ENCODE measurements at regions not wholly inside any gene's neighbourhood (a gene's known extent, or its start where the extent isn't known, plus 50 kb on each side); places are given as distances from the start of the nearest gene placed in this dataset.

DNA sequence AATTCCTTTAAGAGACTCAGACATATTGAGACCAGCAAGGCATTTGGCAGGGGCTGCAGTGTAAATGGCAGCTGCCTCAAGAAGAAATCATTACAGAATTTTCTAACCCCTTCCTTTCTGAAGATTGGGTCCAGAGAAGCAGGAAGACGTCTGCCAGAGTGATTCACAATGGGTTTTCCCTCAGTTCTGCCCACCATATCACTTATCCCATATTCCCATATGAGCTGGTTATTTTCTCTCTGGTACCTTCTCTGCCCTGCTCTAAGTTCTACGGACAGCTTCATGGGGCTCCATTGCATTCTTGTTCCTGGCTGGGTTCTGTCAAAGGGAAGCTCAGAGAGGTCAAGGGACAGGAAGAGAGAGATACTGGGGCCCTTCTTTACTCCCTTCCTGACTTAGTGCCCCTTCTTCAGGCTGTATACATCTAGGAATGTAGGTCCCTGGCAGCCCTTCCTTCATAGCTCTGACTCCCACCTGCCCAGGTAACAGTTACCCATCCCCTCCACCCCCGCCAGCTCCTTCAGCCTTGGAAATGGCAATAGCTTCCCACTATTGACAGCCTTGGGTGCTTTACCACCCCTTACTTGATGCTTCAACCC lies 420.6 kb upstream of the DAB1 start:
- no peak for DNase-seq (ENCODE audit: insufficient read length, low spot score)
- no peak for FAIRE-seq

DNA sequence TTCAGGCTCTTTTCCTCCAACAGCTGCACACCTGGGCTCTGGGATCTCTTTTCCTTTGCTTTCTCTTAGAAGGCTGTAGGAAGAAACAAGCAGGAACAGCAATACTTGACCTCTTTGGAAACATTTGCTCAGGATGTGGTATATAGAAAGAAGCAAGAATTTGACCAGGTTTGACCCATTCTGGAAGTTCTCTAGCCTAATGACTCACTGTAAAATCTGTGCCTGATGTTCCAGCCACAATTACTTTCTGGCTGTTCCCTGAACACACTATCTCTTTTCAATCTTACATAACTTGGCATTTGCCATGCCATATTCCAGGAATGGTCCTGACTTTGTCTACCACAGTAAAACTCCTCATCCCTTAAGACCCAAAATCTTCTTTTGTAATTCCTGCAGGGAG lies 419.9 kb upstream of the DAB1 start:
- no peak for DNase-seq (ENCODE audit: insufficient read length, low spot score)
- no peak for FAIRE-seq

DNA sequence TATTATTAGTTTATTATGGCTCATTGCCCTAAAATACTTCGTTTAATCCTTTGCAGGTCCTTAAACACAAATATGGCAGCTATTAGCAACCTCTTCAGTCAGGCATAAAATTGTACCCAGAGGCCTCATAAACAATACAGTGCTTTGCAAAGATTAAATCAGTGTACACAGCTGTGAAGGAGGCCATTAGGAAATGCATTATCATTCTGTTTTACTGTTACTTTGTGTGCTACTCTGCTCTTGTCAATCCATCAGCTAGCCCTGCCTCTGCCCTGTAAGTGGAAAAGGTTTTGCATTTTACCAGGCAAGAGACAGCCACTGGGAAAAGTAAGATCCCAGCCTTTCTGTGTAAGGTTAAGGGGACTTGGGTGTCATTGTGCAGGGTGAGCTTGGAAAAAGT lies 415.7 kb upstream of the DAB1 start:
- DNase-seq (ENCODE audit: insufficient read length, low spot score) (no peak), FAIRE-seq (no peak)

DNA sequence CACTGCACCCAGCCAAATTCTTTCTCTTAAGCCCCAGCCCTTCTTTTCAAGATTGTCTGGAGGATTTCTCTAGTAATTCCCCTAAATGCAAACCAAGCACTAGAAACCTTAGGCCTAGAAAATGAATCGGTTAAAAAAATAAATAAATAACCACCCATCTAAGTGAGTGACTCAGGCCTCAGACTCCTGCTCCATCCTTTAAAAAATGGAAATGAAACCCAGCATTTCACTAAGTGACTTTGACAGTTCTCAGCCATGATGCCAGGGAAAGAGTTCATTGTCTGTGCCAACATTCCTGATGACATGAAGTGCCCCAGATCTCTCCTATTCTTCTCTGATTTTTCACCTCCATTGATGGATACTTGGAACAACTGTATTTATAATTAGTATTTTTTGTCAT lies 415.2 kb upstream of the DAB1 start:
- FAIRE-seq (no peak), DNase-seq (ENCODE audit: insufficient read length, low spot score) (no peak)

DNA sequence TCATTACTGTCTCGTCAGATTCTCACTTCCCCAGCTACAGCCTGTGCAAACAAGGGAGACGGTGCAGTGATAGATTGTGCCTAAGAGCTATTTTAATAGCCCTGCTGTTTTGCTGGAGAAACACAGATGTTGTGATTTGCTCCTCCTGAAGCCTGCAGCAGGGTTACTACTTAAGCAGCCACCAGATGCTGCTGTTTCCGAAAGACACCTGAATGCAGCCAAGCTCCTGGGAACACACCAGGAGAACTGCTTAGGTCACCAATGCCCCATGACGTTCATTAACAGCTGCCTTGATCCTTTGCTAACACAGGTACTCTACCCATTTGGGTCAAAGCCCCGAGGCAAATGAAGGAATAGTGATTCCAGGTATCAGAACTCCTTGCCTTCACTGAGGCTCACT lies 411.8 kb upstream of the DAB1 start:
- no peak for DNase-seq (ENCODE audit: insufficient read length, low spot score)
- no peak for FAIRE-seq

DNA sequence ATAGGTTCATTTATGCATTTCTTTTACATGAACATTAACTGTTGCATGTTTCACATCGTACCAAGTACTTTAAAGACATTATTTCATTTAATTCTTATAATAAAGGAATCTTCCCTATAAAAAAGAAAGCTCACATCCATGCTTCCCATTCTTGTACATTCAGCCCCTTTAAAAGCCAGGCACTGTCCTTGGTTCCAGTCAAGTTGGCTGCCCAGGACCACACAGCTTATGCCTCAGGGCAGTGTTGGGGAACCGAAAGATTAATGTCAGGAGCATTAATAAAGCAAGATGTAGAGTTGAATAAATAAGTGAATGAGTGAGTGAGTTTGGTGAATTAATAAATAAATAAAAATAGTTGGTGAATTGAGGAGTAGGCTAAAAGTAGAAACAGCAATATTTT lies 409.4 kb upstream of the DAB1 start:
- FAIRE-seq (no peak), DNase-seq (ENCODE audit: insufficient read length, low spot score) (no peak)

DNA sequence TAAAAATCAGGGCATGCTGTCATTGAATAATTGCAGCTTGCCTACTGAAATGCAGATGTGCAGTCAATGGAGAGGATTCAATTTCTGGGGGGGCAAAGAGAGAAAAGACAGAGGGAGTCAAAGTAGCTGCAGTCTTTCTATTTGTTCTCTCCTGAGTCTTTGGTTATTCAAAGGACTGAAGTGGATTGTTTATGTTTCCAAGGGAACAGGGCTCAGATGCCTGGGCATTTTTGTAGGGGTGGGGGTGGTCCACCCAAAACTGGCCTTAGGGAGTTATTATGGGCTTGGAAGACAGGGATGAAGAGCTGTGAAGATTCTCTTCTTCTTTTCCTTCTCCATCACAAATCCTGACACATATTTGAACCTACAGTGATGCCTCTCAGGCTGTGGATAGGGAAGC lies 408.8 kb upstream of the DAB1 start:
- FAIRE-seq (no peak), DNase-seq (ENCODE audit: insufficient read length, low spot score) (no peak)

DNA sequence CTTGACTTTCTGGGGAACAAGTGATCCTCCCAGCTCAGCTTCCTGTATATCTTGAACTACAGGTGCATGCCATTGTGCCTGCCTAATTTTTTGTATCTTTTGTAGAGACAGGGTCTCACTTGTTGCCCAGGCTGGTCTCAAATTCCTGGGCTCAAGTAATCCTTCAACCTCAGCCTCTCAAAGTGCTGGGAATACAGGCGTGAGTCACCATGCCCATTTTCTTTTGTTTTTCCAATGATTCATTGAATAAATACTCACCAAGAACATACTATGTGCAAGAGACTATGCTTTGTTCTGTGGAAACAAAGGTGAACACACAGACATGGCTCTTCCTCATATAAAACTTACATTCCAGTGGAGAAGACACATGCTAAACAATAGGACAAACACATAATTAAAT lies 407.8 kb upstream of the DAB1 start:
- FAIRE-seq (no peak), DNase-seq (ENCODE audit: insufficient read length, low spot score) (no peak)

DNA sequence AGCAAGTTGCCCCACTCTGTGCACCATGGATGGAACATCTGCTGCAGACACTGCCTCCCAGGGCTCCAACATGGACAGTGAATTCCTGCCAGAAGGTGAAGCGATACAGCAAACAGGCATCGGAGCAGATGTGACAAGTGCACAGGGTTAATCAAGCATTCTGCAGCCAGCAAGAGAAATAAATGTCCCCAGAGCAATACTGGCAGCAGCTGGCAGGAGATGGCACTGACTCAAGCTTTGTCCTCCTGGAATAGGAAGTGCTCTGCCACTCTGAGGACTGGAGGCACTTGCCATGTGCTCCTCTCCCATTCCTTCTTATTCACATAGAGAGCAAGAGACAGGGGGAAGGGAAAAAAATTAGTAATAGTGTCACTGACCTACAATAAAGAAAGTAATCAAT lies 402.7 kb upstream of the DAB1 start:
- FAIRE-seq (no peak), DNase-seq (ENCODE audit: insufficient read length, low spot score) (no peak)

DNA sequence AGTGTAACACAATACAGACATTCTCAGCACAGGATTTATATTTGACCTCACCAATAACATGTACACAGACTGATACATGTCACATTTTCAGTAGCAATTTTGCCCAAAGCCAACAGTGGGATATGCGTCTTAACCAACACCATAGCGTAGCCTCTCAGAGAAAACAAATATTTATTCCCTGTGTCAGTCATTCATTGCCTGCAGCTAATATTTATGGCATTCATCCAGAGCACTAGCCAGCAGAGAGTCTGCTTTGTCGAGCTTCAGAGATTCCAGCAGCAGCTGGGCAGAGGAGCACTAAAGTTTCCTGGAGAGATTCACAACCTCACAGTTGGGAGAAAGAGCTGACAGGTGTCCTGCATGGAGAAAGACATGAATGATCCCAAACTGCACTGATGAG lies 400.7 kb upstream of the DAB1 start:
- no peak for FAIRE-seq

DNA sequence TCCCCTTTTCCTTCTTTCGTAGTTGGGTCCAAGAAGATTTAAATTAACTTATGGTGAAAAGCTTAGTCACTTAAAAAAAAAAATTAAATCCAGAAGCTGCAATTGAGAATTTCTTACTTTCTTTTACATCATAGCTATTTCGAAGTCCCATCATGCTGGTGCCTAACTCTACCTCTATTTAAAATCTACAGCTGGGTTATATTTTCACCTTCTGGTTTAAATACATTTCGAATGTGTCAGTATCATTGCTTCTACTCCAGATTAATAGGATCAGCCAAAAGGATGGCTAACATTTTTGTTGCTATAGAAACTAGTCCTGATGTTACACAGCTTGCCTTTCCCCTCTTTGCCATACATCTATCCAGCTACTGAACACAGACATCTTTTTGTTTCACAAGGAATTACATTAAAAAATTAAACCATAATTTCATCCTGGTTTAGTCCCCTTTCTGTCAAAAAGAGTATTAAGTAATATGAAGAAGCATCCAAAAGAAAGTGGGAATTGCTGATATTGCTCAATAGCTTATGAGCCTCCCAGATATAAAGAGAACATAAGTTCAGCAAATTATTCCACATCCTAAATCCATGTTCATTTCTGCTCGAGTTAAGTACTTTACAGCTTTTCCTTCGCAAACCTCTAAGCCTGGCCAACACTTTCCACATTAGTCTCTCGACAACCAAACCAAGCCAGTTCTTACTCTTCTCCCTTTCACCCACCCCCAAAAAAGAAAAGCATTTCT lies 396.7 kb upstream of the DAB1 start:
- FAIRE-seq, result no peak
- no peak for DNase-seq (ENCODE audit: insufficient read length, low spot score)

More for the DNA sequence above, 400.7 kb upstream of the DAB1 start:
- DNase-seq (ENCODE audit: insufficient read length, low spot score), result no peak

DNA sequence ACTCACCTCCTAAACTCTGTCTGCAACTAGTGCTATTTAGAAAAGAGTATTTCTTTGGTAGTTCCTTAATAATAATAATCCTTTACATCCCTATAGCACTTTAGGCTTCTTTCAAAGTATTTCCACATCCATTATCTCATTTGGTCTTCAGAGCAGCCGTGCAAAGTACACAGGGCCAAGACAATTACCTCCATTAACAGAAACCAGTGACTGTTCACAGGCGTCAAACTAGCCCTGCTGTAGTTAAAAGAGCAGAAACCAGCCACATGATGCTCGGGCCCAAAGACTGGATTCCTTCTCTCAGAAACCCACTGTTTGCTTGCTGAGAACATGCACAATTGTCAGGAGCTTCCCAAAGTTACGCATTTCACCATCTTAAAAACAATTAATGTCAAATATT lies 396.0 kb upstream of the DAB1 start:
- FAIRE-seq, result no peak
- DNase-seq (ENCODE audit: insufficient read length, low spot score), result no peak

DNA sequence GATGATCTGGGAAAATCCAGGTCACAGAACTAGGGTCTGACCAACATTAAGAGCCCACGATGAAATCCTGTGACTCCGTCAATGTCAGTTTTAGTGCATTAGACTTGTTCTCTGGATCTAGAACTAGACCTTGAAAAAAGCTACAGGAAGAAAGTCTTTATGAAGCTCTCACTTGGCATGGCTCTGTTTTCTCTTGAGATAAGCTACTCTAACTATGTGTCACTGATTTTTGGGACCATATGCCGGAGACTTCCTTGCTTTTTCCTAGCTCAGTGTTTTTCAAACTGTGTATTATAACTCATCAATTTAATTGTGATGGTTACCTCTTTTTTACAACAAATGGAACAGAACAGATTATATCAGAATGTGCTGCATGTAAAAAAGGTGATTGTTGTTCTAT lies 379.7 kb upstream of the DAB1 start:
- no peak for DNase-seq (ENCODE audit: insufficient read length, low spot score)
- FAIRE-seq, result no peak

DNA sequence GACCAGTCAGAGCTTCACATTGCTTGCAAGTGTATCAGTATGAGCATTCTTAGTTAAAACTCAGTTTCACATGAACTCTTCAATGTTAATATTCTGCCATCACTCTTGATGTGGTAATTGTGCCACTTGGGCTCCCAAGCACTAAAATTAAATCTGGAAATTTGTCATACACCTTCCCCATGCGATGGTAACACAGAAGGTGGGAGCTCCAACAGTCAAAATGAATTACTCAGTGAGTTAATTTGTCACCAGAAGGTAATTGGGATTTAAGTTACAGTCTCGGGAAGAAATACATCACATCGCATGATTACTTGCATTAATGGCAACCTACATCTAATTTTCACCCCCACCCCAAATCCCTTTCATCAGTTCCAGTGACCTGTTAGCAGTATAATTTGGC lies 376.5 kb upstream of the DAB1 start:
- FAIRE-seq, result no peak
- DNase-seq (ENCODE audit: insufficient read length, low spot score), result no peak

DNA sequence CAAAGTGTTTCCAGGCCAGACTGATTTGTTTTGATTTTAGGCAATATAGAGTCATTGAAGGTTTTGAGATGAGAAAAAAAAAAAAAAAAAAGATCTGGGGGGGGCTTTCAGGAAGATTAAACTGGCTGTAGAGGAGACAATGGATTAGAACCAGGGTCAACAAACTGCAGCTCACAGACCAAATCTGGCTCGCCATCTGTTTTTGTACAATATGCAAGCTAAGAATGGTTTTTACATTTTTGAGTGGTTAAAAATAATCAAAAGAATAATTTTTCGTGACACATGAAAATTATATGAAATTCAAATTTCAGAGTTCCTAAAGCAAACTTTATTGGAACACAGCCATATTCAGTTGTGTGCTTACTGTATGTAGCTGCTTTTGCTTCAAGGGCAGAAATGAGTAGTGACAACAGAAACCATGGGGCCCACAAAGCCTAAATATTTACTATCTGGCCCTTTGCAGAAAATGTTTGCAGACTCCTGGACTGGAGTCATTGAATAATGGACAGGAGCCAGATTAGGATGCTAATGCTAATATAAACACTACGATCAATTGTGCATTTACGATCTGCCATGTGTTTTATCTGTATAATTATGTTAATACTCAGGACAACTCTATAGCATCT lies 375.7 kb upstream of the DAB1 start:
- DNase-seq (ENCODE audit: insufficient read length, low spot score), result no peak
- FAIRE-seq, result no peak

DNA sequence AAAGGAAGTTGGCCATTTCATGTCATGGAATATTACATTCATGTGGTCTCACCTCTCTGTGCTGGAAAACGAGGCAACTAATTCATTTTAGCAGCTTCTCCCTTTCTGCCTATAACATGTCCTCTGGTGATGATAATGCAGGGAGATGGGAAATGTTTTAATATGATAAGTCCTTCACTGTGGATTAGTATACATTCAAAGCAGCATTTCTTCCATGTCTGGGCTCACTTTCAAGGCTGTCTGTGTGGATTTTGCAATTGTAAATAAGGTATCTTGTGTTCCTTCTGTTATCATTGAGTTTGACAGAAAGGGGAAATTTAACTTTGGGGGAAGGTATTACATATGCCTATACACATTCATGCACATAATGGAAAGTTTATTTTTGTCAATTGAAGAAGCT lies 374.7 kb upstream of the DAB1 start:
- FAIRE-seq (no peak), DNase-seq (ENCODE audit: insufficient read length, low spot score) (no peak)

DNA sequence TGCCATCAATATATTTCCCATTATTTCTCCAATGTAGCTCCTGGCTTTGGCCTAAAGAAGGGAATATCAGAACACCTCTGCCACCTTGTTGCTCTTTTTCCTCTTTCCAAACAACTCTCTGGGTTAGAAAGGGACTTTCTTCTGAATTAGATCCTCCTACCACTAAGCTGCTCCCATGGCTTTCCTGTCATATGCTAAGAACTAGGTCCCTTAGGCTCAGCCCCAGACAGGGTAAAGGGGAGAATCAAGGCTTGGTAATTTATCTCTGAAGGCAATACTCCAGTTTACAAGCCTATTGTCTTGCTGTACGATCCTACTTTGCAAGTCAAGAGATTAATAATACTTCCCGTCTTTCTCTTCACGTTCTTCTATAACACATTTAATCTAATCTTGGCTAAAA lies 373.2 kb upstream of the DAB1 start:
- no peak for DNase-seq (ENCODE audit: insufficient read length, low spot score)
- no peak for FAIRE-seq

DNA sequence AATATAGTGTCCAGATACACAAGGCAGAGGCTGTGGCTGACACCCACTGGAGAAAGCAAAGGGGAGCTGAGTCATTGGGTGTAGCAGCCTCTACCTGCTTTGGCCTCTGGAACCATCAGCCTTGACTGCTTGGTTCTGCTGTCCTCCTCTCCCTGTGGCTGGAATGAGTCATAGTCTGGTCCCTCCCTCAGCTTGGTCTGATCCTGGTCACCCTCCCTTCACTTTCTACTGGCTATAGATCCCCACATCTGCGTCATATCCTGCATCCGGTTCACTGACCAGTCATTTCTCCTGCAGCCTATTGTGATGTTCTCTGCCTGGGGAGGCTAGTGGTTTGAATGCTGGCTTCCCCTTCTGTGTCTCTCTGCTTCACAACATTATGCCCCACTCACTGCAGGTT lies 372.8 kb upstream of the DAB1 start:
- DNase-seq (ENCODE audit: insufficient read length, low spot score) (no peak), FAIRE-seq (no peak)

DNA sequence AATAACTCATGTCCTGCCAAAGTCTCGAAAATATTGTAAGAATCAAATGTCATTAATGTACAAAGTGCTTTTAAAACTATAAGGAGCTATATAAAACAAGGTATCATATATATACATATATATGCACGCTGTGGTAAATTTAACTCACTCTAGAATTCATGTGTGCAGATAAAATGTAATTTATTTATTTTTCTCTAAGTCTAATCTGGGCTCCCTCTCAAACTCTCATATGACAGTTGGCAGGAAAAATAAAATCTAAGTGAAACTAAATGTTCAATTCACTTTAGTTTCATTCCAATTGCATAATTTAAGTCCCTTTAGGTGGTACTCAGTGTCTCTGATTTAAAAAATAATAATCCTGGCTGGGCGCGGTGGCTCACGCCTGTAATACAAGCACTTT lies 372.0 kb upstream of the DAB1 start:
- FAIRE-seq, result no peak
- DNase-seq (ENCODE audit: insufficient read length, low spot score), result no peak

DNA sequence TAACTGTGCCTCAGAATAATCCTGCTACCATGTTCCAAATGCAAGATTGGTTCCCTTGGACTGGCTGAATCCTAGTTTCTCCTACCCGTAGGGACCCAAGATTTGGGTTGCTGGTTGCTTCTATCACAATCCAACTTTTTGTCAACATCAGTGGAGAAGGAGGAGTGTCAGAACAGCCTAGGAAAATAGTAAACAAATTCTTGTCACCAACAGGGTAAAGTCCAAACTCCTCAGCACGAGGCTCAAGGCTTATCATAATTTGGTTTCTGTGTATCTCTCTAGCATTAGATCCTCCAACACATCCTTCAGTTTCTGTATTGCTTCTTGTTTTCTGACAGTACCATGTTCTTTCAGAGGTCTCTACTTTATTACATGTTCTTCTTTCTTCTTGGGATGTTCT lies 370.2 kb upstream of the DAB1 start:
- no peak for DNase-seq (ENCODE audit: insufficient read length, low spot score)
- no peak for FAIRE-seq

DNA sequence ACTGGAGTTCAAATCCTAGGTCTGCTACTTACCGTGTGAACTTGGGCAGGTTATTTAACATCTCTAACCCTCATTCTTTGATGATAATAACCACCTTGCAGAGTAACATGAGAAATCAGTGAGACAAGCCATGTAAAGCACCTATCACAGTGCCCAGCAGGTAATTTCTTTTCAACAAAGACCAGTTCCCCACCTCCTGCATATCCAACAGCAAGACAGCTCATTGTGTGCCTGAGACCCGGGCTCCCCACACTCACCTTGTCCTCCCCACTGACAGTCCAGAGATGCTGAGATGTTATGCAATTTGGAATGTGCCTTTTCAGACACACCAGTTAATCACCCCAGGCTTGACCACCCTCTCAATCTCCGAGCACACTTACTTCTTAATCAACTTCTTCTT lies 367.6 kb upstream of the DAB1 start:
- DNase-seq (ENCODE audit: insufficient read length, low spot score) (no peak), FAIRE-seq (no peak)

DNA sequence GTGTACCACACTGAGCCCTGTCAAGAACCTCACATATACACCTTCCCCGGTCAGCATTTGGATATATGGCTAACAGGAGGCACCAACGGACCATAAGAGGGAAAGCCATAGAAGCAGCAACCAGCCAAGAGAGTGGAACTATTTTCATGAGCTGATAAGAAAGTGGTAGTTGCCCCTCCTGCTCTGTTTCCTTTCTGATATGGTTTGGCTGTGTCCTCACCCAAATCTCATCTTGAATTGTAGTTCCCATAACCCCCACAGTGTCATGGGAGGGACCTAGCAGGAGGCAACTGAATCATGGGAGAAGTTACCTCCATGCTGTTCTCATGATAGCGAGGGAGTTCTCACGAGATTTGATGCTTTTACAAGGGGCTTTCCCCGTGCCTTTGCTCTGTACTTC lies 366.1 kb upstream of the DAB1 start:
- FAIRE-seq (no peak), DNase-seq (ENCODE audit: insufficient read length, low spot score) (no peak)
